GM12864 (cell line): ENCODE measurements at regions not wholly inside any gene's neighbourhood (a gene's known extent, or its start where the extent isn't known, plus 50 kb on each side); places are given as distances from the start of the nearest gene placed in this dataset.
"Not testable (repeated sequence)": the region's sequence is repeated elsewhere in the genome, so short reads cannot be mapped to it uniquely, and the experiment has no call there.

Experiments used
- DNase-seq: peaks from one replicate; pipeline ENCODE4 v3.0.0-alpha.2; 2011; ENCODE audit warnings: low read depth
- H3K4me3 ChIP-seq: 2 replicates; pipeline ENCODE4 v1.5.1; 2011; ENCODE audit warnings: mild to moderate bottlenecking, low read depth, low read length, control low read depth
- CTCF ChIP-seq: IDR thresholded peaks from 2 replicates; pipeline ENCODE4 v1.5.1; 2011; ENCODE audit warnings: low read depth, mild to moderate bottlenecking, moderate library complexity, low read length, control low read depth, inconsistent platforms; ENCODE audit errors: missing control alignments

DNA sequence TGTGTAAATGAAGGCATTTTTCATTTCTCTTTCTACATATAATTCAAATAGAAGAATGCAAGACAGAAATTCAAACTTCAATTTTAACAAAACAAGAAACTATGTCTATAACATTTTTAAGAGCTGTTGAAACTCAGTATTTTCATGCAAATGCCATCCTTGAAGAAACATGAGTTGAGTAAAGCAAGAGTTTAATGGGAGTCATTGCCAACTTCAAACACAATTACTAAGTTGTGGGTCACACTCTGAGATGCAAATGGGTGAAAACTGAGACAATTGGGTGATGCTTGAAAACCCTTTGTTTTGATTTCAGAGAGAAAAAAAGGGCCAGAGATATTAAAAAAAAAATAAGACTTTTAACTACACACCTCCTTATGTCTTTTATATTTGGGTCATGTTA, 865.9 kb downstream of the FAT4 start:
- no peak for DNase-seq
- no peak for TF ChIP-seq CTCF
- H3K4me3 ChIP-seq = no peak overlapping the region

DNA sequence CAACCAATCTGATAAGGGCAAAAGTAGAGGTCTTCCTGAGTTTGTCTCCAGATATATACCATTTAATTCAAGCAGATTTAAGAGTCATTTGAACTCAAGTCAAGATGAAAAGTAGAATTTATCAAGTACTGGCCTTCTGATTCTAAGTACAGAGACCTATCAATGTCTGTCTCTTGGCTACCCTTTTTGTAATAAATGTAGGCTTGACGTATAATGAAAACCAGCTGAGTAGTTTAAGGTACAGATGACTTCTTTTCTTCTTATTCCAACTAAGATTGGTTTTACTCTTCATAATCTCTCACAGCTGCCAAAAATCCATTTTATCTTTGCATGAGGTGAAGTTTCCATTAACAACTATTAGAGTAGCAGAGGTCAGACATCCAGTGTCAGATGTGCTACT, 867.6 kb downstream of the FAT4 start:
- no peak for DNase-seq
- no peak for TF ChIP-seq CTCF
- H3K4me3 ChIP-seq = no peak overlapping the region

DNA sequence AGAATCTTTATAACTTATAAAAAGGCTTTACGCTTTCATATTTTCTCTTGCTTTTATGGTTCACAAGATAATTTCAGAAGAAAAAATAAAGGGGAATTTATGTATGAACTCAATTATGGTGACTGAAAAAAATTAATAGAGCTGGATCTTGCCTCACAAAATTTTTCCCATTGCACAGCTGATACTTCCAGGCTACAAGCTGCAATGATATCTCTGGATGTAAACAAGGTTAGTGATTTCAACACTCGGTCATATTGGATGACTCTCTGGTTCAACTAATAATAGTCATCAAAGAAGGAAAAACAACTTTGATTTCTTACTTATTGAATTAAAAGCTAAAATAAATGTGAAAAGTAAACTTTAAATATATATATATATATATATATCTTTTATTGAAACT, 868.0 kb downstream of the FAT4 start:
- no peak for DNase-seq
- no peak for TF ChIP-seq CTCF
- no peak overlapping the region for H3K4me3 ChIP-seq

GRCh38 chr4:126183206-126183605, 868.5 kb downstream of the FAT4 start:
- DNase-seq = no peak
- TF ChIP-seq CTCF = no peak
- no peak overlapping the region for H3K4me3 ChIP-seq

DNA sequence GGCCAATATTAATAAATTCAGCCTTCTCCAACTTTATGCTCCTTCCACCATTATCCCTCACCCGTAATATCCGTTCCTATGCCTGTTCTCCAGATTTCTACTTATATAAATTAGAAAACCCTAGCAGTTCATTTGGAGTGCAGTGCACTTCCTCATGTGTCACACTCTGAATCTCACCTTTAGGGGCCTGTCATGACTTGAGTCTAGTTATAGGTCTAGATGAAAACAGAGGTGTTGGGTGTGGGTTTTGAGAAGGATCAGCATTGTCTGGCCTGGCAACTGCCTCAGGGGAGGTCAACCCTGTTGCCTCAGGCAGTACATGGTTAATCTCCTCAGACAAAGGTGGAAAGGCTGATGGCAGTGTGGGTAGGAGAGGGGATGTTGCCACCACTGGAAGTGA, 876.8 kb downstream of the FAT4 start:
- no peak for DNase-seq
- H3K4me3 ChIP-seq = no peak overlapping the region
- TF ChIP-seq CTCF = no peak

DNA sequence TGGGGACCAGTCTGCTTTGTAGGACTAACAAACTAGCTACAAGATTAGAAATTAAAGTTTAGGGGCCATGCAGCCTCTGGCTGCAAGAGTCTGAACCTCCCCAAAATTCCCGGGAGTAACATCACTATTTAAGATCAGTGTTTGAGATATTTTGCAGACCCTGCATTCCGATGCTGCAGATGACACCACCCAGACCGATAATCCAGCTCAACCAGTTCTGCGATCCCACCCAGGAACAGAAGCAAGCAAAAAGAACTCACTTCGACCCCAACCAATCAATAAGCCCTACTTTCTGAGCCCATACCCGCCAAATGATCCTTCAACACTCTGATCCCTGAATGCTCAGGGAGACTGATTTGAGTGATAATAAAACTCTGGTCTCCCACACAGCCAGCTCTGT, 877.8 kb downstream of the FAT4 start:
- TF ChIP-seq CTCF = no peak

GRCh38 chr4:126201251-126202138, 886.7 kb downstream of the FAT4 start:
- not testable (repeated sequence) for H3K4me3 ChIP-seq, DNase-seq

More for the DNA sequence above, 877.8 kb downstream of the FAT4 start:
- no peak overlapping the region for H3K4me3 ChIP-seq
- no peak for DNase-seq
